Cardiac septum (tissue), 1 donor: ENCODE measurements at regions not wholly inside any gene's neighbourhood (a gene's known extent, or its start where the extent isn't known, plus 50 kb on each side); places are given as distances from the start of the nearest gene placed in this dataset.
"Not testable (repeated sequence)": the region's sequence is repeated elsewhere in the genome, so short reads cannot be mapped to it uniquely, and the experiment has no call there.

Source experiments
- DNase-seq: peaks from one replicate; pipeline ENCODE4 v3.0.0-alpha.2; 2020; ENCODE audit warnings: low spot score
- intact Hi-C: fragments of 100-400 bp; cut with DNase I; formaldehyde crosslinking; loops from one replicate; pipeline ENCODE4 v1.14.0; 2022
- donor health status: DM: no; HTN: no; CAD: no.

- intact Hi-C loops = no loop called here
- no peak for DNase-seq
These were observed 520.3 kb downstream of the EDEM1 start for GRCh38 chr3:5707794-5708193.

- intact Hi-C loops = no loop called here
- no peak for DNase-seq
These were observed 522.2 kb downstream of the EDEM1 start for GRCh38 chr3:5709714-5710113.

GRCh38 chr3:5710718-5711117 is 523.2 kb downstream of the EDEM1 start:
- DNase-seq = no peak
- intact Hi-C loops = no loop called here

GRCh38 chr3:5717254-5717653 is 529.7 kb downstream of the EDEM1 start:
- intact Hi-C loops = no loop called here
- DNase-seq = no peak

GRCh38 chr3:5719668-5720067 is 532.2 kb downstream of the EDEM1 start:
- DNase-seq, intact Hi-C loops: not testable (repeated sequence)

GRCh38 chr3:5725801-5726200 is 538.3 kb downstream of the EDEM1 start:
- intact Hi-C loops = no loop called here
- no peak for DNase-seq

- DNase-seq = no peak
- intact Hi-C loops = no loop called here
These were observed 539.1 kb downstream of the EDEM1 start for GRCh38 chr3:5726621-5727020.

GRCh38 chr3:5727743-5728484 is 540.4 kb downstream of the EDEM1 start:
- intact Hi-C loops = no loop called here
- no peak for DNase-seq

GRCh38 chr3:5729852-5730251 is 542.3 kb downstream of the EDEM1 start:
- intact Hi-C loops = no loop called here
- DNase-seq = no peak

- no peak for DNase-seq
These were observed 543.6 kb downstream of the EDEM1 start for GRCh38 chr3:5731100-5731499.

GRCh38 chr3:5732081-5732480 is 544.6 kb downstream of the EDEM1 start:
- DNase-seq = no peak
- intact Hi-C loops = no loop called here

More at GRCh38 chr3:5731100-5731499, 543.6 kb downstream of the EDEM1 start:
- intact Hi-C loops = no loop called here

- DNase-seq = no peak
- intact Hi-C loops = no loop called here
These were observed 546.5 kb downstream of the EDEM1 start for GRCh38 chr3:5733995-5734394.

- DNase-seq = no peak
- intact Hi-C loops = no loop called here
These were observed 548.4 kb downstream of the EDEM1 start for GRCh38 chr3:5735896-5736295.

- intact Hi-C loops = no loop called here
- no peak for DNase-seq
These were observed 551.9 kb downstream of the EDEM1 start for GRCh38 chr3:5739299-5739935.

- intact Hi-C loops = no loop called here
These were observed 552.4 kb downstream of the EDEM1 start for GRCh38 chr3:5739949-5740348.

GRCh38 chr3:5741017-5741416 is 553.5 kb downstream of the EDEM1 start:
- DNase-seq = no peak
- intact Hi-C loops = no loop called here

More at GRCh38 chr3:5739949-5740348, 552.4 kb downstream of the EDEM1 start:
- no peak for DNase-seq

- intact Hi-C loops = no loop called here
- DNase-seq = no peak
These were observed 562.6 kb downstream of the EDEM1 start for GRCh38 chr3:5750091-5750490.

- no peak for DNase-seq
- intact Hi-C loops = no loop called here
These were observed 563.5 kb downstream of the EDEM1 start for GRCh38 chr3:5750874-5751640.

- intact Hi-C loops = no loop called here
- no peak for DNase-seq
These were observed 567.1 kb downstream of the EDEM1 start for GRCh38 chr3:5754602-5755001.

- no peak for DNase-seq
- intact Hi-C loops = no loop called here
These were observed 568.9 kb downstream of the EDEM1 start for GRCh38 chr3:5756443-5756842.
